Posterior cingulate gyrus (tissue), 11 donors: ENCODE measurements at regions not wholly inside any gene's neighbourhood (a gene's known extent, or its start where the extent isn't known, plus 50 kb on each side); places are given as distances from the start of the nearest gene placed in this dataset.

Experiments
- DNase-seq, 10 donors: peaks; one replicate each; pipeline versions ENCODE4 v3.0.0 to v3.0.0-alpha.2; 2020 to 2021; ENCODE audit warnings: mixed read lengths in 3 of 10
- intact Hi-C: fragments of 100-400 bp; cut with DNase I; formaldehyde crosslinking; loops from one replicate; pipeline ENCODE4 v1.15.1; 2023

- DNase-seq = no peak
- intact Hi-C loops = loop anchor here (5.0 kb wide), 1 partner anchor 1491 kb away; no protein-coding TSS in a partner anchor
Observed at GRCh38 chr20:56173438-56173837, 75.1 kb upstream of the MC3R start.

- intact Hi-C loops = loop anchor here (5.0 kb wide), 1 partner anchor 1492 kb away; no protein-coding TSS in a partner anchor
- no peak for DNase-seq
Observed at GRCh38 chr20:56174416-56174815, 74.1 kb upstream of the MC3R start.

GRCh38 chr20:56175884-56176283 lies 72.6 kb upstream of the MC3R start:
- intact Hi-C loops = no loop called here

GRCh38 chr20:56178219-56178618 lies 70.3 kb upstream of the MC3R start:
- intact Hi-C loops = no loop called here
- DNase-seq = no peak

More at GRCh38 chr20:56175884-56176283, 72.6 kb upstream of the MC3R start:
- no peak for DNase-seq

- no peak for DNase-seq
- intact Hi-C loops = no loop called here
Observed at GRCh38 chr20:56179051-56179450, 69.5 kb upstream of the MC3R start.

GRCh38 chr20:56181583-56181982 lies 66.9 kb upstream of the MC3R start:
- DNase-seq = peak in 1 of 10 donors; percentile 7
- intact Hi-C loops = no loop called here

- peak in 3 of 10 donors; percentile 12 to 29 (median 28) for DNase-seq
- intact Hi-C loops = no loop called here
Observed at GRCh38 chr20:56187534-56188165, 60.9 kb upstream of the MC3R start.

- DNase-seq = no peak
- intact Hi-C loops = no loop called here
Observed at GRCh38 chr20:56194042-56194441, 54.5 kb upstream of the MC3R start.

- intact Hi-C loops = no loop called here
- no peak for DNase-seq
Observed at GRCh38 chr20:56195946-56196345, 52.6 kb upstream of the MC3R start.
